ENCODE measurements at regions not wholly inside any gene's neighbourhood (a gene's known extent, or its start where the extent isn't known, plus 50 kb on each side); places are given as distances from the start of the nearest gene placed in this dataset.
A peak's percentile ranks its signal among the peaks of the same experiment; 100 is the strongest.

GRCh38 chr17:77312786-77313599, 172.2 kb downstream of the SEC14L1 start (continued):
- TF ChIP-seq ATF2 (CRISPR knock-in tag; IDR thresholded peaks at IDR 0.05) (no peak), ZBTB37 (CRISPR knock-in tag; IDR thresholded peaks at IDR 0.05) (no peak), ZNF639 (CRISPR knock-in tag; conservative IDR thresholded peaks at IDR 0.05) (no peak), RFXANK (CRISPR knock-in tag; IDR thresholded peaks at IDR 0.05) (no peak), LBX2 (CRISPR knock-in tag; IDR thresholded peaks at IDR 0.05; ENCODE audit: borderline replicate concordance) (no peak), ATF3 (CRISPR knock-in tag; IDR thresholded peaks at IDR 0.05) (no peak), ZNF292 (CRISPR knock-in tag; IDR thresholded peaks at IDR 0.05; ENCODE audit: borderline replicate concordance, low read depth) (no peak), ZNF510 (CRISPR knock-in tag; IDR thresholded peaks at IDR 0.05; ENCODE audit: low read depth) (no peak), ZNF530 (CRISPR knock-in tag; IDR thresholded peaks at IDR 0.05; ENCODE audit: low read depth) (no peak), MAZ (IDR thresholded peaks at IDR 0.05; ENCODE audit: borderline replicate concordance, low read depth, low read length) (no peak), MAZ (CRISPR knock-in tag; IDR thresholded peaks at IDR 0.05; ENCODE audit: low read depth) (no peak), BCL3 (CRISPR knock-in tag; IDR thresholded peaks at IDR 0.05) (no peak), PAX8 (CRISPR knock-in tag; IDR thresholded peaks at IDR 0.05; ENCODE audit: borderline replicate concordance) (no peak), ZNF362 (CRISPR knock-in tag; IDR thresholded peaks at IDR 0.05; ENCODE audit: borderline replicate concordance) (no peak), NCOA1 (CRISPR knock-in tag; IDR thresholded peaks at IDR 0.05) (no peak), ZNF691 (CRISPR knock-in tag; IDR thresholded peaks at IDR 0.05; ENCODE audit: borderline replicate concordance, low read depth) (no peak), MXI1 (IDR thresholded peaks at IDR 0.05; ENCODE audit: borderline replicate concordance, low read depth, low read length) (no peak), ZNF354B (CRISPR knock-in tag; IDR thresholded peaks at IDR 0.05) (no peak), GABPB1 (CRISPR knock-in tag; IDR thresholded peaks at IDR 0.05) (peak; percentile 33)

Measured in HepG2 (cell line).